BJ (cell line): ENCODE measurements at regions not wholly inside any gene's neighbourhood (a gene's known extent, or its start where the extent isn't known, plus 50 kb on each side); places are given as distances from the start of the nearest gene placed in this dataset.
"Not testable (repeated sequence)": the region's sequence is repeated elsewhere in the genome, so short reads cannot be mapped to it uniquely, and the experiment has no call there.

Experiments
- CTCF ChIA-PET: fragments of 350-600 bp; formaldehyde crosslinking; extraction: SDS; loops from one replicate; lab custom pipeline; 2021; ENCODE audit warnings: antibody characterized with exemption, inconsistent platforms; lab: Yijun Ruan, JAX
- POLR2A ChIA-PET: fragments of 300-600 bp; sonication (Branson Sonifier 250); formaldehyde crosslinking; extraction: SDS; loops from one replicate; lab custom pipeline; 2021; ENCODE audit warnings: antibody characterized with exemption; lab: Charles Lee
- DNase-seq: peaks from one replicate; pipeline ENCODE4 v3.0.0-alpha.2; 2011; ENCODE audit warnings: low read depth
- H3K27me3 ChIP-seq: 2 replicates; pipeline ENCODE4 v1.6.0; 2011; ENCODE audit warnings: low read length; ENCODE audit not compliant: control insufficient read depth, insufficient read depth
- H3K36me3 ChIP-seq: 2 replicates; pipeline ENCODE4 v1.5.1; 2011; ENCODE audit warnings: low read length; ENCODE audit not compliant: control insufficient read depth, insufficient read depth
- H3K4me3 ChIP-seq: 2 replicates; pipeline ENCODE4 v1.5.1; 2011; ENCODE audit warnings: low read depth, mild to moderate bottlenecking, control low read depth, low read length
- CTCF ChIP-seq: IDR thresholded peaks from 2 replicates; pipeline ENCODE4 v1.5.1; 2011; ENCODE audit warnings: low read depth, mild to moderate bottlenecking, control low read depth, inconsistent platforms, low read length, moderate library complexity; ENCODE audit not compliant: insufficient read depth

GRCh38 chrX:13482746-13483541 lies 86.5 kb upstream of the EGFL6 start:
- H3K27me3 ChIP-seq: no peaks in the 10 kb centered on the region
- H3K4me3 ChIP-seq: no peak overlapping the region
- CTCF ChIA-PET: no interaction called here
- POLR2A ChIA-PET: no interaction called here
- DNase-seq: no peak
- H3K36me3 ChIP-seq: no peaks in the 10 kb centered on the region
- no peak for TF ChIP-seq CTCF

- H3K36me3 ChIP-seq, H3K4me3 ChIP-seq, DNase-seq, POLR2A ChIA-PET, H3K27me3 ChIP-seq, CTCF ChIA-PET: not testable (repeated sequence)
Measured at GRCh38 chrX:13480780-13481179, 88.6 kb upstream of the EGFL6 start.

GRCh38 chrX:13479452-13479813 lies 90.0 kb upstream of the EGFL6 start:
- ChIA-PET CTCF (no interaction called here), POLR2A (no interaction called here)
- TF ChIP-seq CTCF: no peak
- Histone ChIP-seq H3K4me3 (no peak overlapping the region), H3K27me3 (no peaks in the 10 kb centered on the region), H3K36me3 (no peaks in the 10 kb centered on the region)
- DNase-seq: no peak

GRCh38 chrX:13478740-13479451 lies 90.5 kb upstream of the EGFL6 start:
- no peak for DNase-seq
- no peaks in the 10 kb centered on the region for H3K36me3 ChIP-seq
- ChIA-PET CTCF (no interaction called here), POLR2A (no interaction called here)
- no peak overlapping the region for H3K4me3 ChIP-seq
- no peaks in the 10 kb centered on the region for H3K27me3 ChIP-seq
- no peak for TF ChIP-seq CTCF

GRCh38 chrX:13476384-13476783 lies 93.0 kb upstream of the EGFL6 start:
- TF ChIP-seq CTCF: no peak
- CTCF ChIA-PET: no interaction called here
- no peak for DNase-seq
- no peaks in the 10 kb centered on the region for H3K36me3 ChIP-seq
- POLR2A ChIA-PET: no interaction called here
- H3K27me3 ChIP-seq: no peaks in the 10 kb centered on the region
- no peak overlapping the region for H3K4me3 ChIP-seq
